ENCODE measurements at regions not wholly inside any gene's neighbourhood (a gene's known extent, or its start where the extent isn't known, plus 50 kb on each side); places are given as distances from the start of the nearest gene placed in this dataset.
A peak's percentile ranks its signal among the peaks of the same experiment; 100 is the strongest.

DNA sequence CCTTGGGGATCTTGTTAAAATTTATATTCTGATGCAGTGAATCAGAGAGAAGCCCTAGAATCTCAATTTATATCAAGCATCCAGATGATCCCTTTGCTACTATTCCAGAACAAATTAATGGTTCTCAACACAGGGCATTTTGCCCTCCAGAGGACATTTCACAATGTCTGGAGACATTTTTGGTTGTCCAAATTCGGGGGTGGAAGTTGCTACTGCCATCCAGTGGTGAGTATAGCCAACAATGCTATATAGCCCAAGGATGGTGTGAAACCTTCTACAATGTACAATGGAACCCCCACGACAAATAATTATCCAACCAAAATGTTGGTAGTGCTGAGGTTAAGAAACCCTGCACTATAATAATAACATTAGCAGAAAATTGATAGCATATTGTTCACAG, 2440.0 kb downstream of the PCDH7 start:
- peak; percentile 49 for TF ChIP-seq CTCF (conservative IDR thresholded peaks at IDR 0.05; ENCODE audit: low read length)
- TF ChIP-seq EZH2phosphoT487 (IDR thresholded peaks at IDR 0.05; ENCODE audit: borderline replicate concordance) = no peak
- Histone ChIP-seq H3K9me3 (ENCODE audit: insufficient read depth, low read depth, low read length) (no peaks in the 10 kb centered on the region), H3K79me2 (ENCODE audit: insufficient read depth, low read length) (no peaks in the 10 kb centered on the region), H3F3A (ENCODE audit: low read depth) (no peaks in the 10 kb centered on the region), H2AFZ (ENCODE audit: low read length) (no peak overlapping the region), H3K36me3 (ENCODE audit: insufficient read depth, low read length) (no peaks in the 10 kb centered on the region), H3K27me3 (ENCODE audit: insufficient read depth, low read length, poor library complexity, severe bottlenecking) (no peaks in the 10 kb centered on the region), H3K4me2 (ENCODE audit: low read depth, low read length, poor library complexity, severe bottlenecking) (no peak overlapping the region), H3K4me1 (ENCODE audit: insufficient read depth, low read length, poor library complexity, severe bottlenecking) (no peaks in the 10 kb centered on the region), H4K20me1 (ENCODE audit: insufficient read depth, low read length, poor library complexity, severe bottlenecking) (no peaks in the 10 kb centered on the region), H3K4me3 (ENCODE audit: low read length, poor library complexity, severe bottlenecking) (no peak overlapping the region), H3K9me2 (replicated peaks; ENCODE audit: low read depth, low read length) (no peaks in the 10 kb centered on the region), H3K9ac (ENCODE audit: low read depth, low read length, poor library complexity, severe bottlenecking) (no peak overlapping the region)

DNA sequence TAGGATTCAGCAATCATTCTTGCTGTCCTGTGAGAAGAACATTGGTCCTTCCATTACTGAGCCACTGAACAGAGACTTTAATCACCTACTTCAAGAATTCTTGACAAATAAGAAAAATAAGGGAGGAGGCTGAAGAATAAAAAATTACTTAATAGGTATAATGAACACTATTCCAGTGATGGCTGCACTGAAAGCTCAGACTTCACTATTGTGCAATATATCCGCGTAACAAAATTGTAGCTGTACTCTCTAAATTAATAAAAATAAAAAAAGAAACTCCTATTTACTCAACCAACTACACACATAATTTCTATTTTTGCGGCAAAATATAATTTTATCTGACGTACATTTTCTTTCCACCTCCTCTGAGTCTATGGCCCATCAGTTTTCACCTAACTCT, 2441.0 kb downstream of the PCDH7 start:
- no peaks in the 10 kb centered on the region for H3K9me2 ChIP-seq (replicated peaks; ENCODE audit: low read depth, low read length)
- H3K27me3 ChIP-seq (ENCODE audit: insufficient read depth, low read length, poor library complexity, severe bottlenecking) = no peaks in the 10 kb centered on the region
- H3K9ac ChIP-seq (ENCODE audit: low read depth, low read length, poor library complexity, severe bottlenecking) = no peak overlapping the region
- H4K20me1 ChIP-seq (ENCODE audit: insufficient read depth, low read length, poor library complexity, severe bottlenecking) = no peaks in the 10 kb centered on the region
- H3K4me1 ChIP-seq (ENCODE audit: insufficient read depth, low read length, poor library complexity, severe bottlenecking) = no peaks in the 10 kb centered on the region
- no peak overlapping the region for H3K4me3 ChIP-seq (ENCODE audit: low read length, poor library complexity, severe bottlenecking)
- H2AFZ ChIP-seq (ENCODE audit: low read length) = no peak overlapping the region
- H3K36me3 ChIP-seq (ENCODE audit: insufficient read depth, low read length) = no peaks in the 10 kb centered on the region
- no peaks in the 10 kb centered on the region for H3K9me3 ChIP-seq (ENCODE audit: insufficient read depth, low read depth, low read length)
- H3K4me2 ChIP-seq (ENCODE audit: low read depth, low read length, poor library complexity, severe bottlenecking) = no peak overlapping the region
- TF ChIP-seq CTCF (conservative IDR thresholded peaks at IDR 0.05; ENCODE audit: low read length) (no peak), EZH2phosphoT487 (IDR thresholded peaks at IDR 0.05; ENCODE audit: borderline replicate concordance) (no peak)
- no peaks in the 10 kb centered on the region for H3F3A ChIP-seq (ENCODE audit: low read depth)
- no peaks in the 10 kb centered on the region for H3K79me2 ChIP-seq (ENCODE audit: insufficient read depth, low read length)

GRCh38 chr4:33162122-33162521, 2442.0 kb downstream of the PCDH7 start:
- Histone ChIP-seq H3F3A (ENCODE audit: low read depth) (no peaks in the 10 kb centered on the region), H4K20me1 (ENCODE audit: insufficient read depth, low read length, poor library complexity, severe bottlenecking) (no peaks in the 10 kb centered on the region), H3K4me3 (ENCODE audit: low read length, poor library complexity, severe bottlenecking) (no peak overlapping the region), H3K9me3 (ENCODE audit: insufficient read depth, low read depth, low read length) (no peaks in the 10 kb centered on the region), H3K4me1 (ENCODE audit: insufficient read depth, low read length, poor library complexity, severe bottlenecking) (no peaks in the 10 kb centered on the region), H3K27me3 (ENCODE audit: insufficient read depth, low read length, poor library complexity, severe bottlenecking) (no peaks in the 10 kb centered on the region), H3K4me2 (ENCODE audit: low read depth, low read length, poor library complexity, severe bottlenecking) (no peak overlapping the region), H3K79me2 (ENCODE audit: insufficient read depth, low read length) (no peaks in the 10 kb centered on the region), H3K9me2 (replicated peaks; ENCODE audit: low read depth, low read length) (no peaks in the 10 kb centered on the region), H3K9ac (ENCODE audit: low read depth, low read length, poor library complexity, severe bottlenecking) (no peak overlapping the region), H3K36me3 (ENCODE audit: insufficient read depth, low read length) (no peaks in the 10 kb centered on the region), H2AFZ (ENCODE audit: low read length) (no peak overlapping the region)
- TF ChIP-seq CTCF (conservative IDR thresholded peaks at IDR 0.05; ENCODE audit: low read length) (no peak), EZH2phosphoT487 (IDR thresholded peaks at IDR 0.05; ENCODE audit: borderline replicate concordance) (no peak)

Data from Loucy (cell line).